ENCODE measurements at regions not wholly inside any gene's neighbourhood (a gene's known extent, or its start where the extent isn't known, plus 50 kb on each side); places are given as distances from the start of the nearest gene placed in this dataset.

- FAIRE-seq: no peak
- no peak for DNase-seq (ENCODE audit: low spot score)
Measured at GRCh38 chr2:100627330-100628300, 64.8 kb downstream of the PDCL3 start.

- DNase-seq (ENCODE audit: low spot score): no peak
- no peak for FAIRE-seq
Measured at GRCh38 chr2:100628506-100628905, 65.7 kb downstream of the PDCL3 start.

DNA sequence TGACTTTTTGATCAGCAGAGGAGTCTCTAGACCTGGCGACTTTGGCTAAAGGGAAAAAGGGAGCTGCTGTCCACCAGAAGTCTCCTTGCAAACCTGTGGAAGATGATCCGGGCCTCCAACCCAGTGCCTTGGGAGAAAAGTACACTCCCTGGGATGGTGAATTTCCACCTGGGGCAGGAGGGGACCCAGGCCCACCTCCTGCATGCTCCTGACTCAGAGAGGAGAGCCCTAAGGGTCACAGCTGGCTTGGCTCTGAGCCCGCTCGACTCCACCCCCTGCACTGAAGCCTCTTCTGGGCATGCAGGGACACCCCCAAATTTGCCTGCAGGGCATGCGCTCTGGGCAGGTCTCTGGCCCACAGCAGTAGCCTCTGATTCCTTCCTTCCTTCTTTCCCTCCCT lies 66.5 kb downstream of the PDCL3 start:
- DNase-seq (ENCODE audit: low spot score) (no peak), FAIRE-seq (no peak)

- FAIRE-seq: no peak
- DNase-seq (ENCODE audit: low spot score): no peak
Measured at GRCh38 chr2:100630473-100630977, 67.7 kb downstream of the PDCL3 start.

- FAIRE-seq: no peak
- no peak for DNase-seq (ENCODE audit: low spot score)
Measured at GRCh38 chr2:100632037-100632436, 69.2 kb downstream of the PDCL3 start.

DNA sequence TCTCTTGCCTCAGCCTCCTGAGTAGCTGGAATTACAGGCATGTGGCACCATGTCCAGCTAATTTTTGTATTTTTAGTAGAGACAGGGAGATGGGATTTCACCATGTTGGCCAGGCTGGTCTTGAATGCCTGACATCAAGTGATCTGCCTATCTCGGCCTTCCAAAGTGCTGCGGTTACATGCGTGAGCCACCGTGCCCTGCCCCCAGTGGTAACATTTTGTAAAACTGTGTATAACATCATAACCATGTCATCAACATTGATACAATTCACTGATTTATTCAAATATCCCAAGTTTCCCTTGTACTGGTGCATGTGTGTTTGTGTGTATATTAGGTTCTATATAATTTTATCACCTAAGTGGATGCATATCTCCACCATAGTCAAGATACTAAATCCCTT lies 70.0 kb downstream of the PDCL3 start:
- FAIRE-seq (no peak), DNase-seq (ENCODE audit: low spot score) (no peak)

GRCh38 chr2:100639588-100640390 lies 77.0 kb downstream of the PDCL3 start:
- DNase-seq (ENCODE audit: low spot score) (no peak), FAIRE-seq (no peak)

GRCh38 chr2:100640431-100641124 lies 77.8 kb downstream of the PDCL3 start:
- DNase-seq (ENCODE audit: low spot score) (no peak), FAIRE-seq (no peak)

- DNase-seq (ENCODE audit: low spot score) (no peak), FAIRE-seq (no peak)
Measured at GRCh38 chr2:100641125-100641435, 78.3 kb downstream of the PDCL3 start.

- no peak for DNase-seq (ENCODE audit: low spot score)
- no peak for FAIRE-seq
Measured at GRCh38 chr2:100642425-100642824, 79.6 kb downstream of the PDCL3 start.

- no peak for FAIRE-seq
- DNase-seq (ENCODE audit: low spot score): no peak
Measured at GRCh38 chr2:100643467-100643866, 80.7 kb downstream of the PDCL3 start.

DNA sequence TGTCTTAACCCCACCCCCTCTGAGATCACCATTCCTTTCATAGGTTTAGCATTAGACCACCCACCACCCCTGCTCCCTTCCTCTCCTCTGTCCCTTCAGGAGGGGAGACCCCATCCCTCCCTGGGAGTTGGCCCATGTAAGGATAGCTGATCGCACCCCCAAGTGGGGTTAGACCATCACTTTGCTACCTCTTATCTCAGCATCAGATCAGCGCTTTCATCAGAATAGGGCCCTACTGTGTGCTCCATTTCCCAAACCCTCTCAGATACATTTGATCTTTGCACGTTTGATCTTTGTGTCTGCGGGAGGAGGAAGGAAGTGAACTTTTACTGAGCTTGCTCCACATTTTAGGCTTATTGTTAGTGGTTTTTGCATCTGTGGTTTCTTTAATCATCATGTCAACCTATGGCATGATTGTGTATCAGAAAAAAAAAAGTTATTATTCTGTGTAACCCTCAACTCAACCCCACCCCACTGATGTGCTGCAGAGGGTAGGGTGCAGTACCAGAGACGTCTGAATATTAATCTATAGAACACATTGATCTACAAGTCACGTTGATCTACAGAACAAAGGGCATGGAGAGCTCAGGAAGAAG lies 81.2 kb downstream of the PDCL3 start:
- FAIRE-seq: no peak
- DNase-seq (ENCODE audit: low spot score): no peak

- no peak for DNase-seq (ENCODE audit: low spot score)
- FAIRE-seq: no peak
Measured at GRCh38 chr2:100645695-100646429, 83.1 kb downstream of the PDCL3 start.

GRCh38 chr2:100647709-100648108 lies 84.9 kb downstream of the PDCL3 start:
- no peak for DNase-seq (ENCODE audit: low spot score)
- FAIRE-seq: no peak

DNA sequence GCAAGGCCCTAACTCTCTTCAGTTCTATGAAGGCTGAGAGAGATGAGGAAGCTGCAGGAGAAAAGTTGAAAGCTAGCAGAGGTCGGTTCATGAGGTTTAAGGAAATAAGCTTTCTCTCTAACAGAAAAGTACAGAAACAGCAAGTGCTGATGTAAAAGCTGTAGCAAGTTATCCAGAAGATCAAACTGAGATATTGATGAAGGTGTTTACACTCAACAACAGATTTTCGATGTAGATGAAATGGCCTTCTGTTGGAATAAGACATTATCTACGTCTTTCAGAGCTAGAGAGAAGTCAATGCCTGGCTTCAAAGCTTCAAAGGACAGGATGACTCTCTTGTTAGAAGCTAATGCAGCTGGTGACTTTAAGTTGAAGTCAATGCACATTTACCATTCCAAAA lies 87.4 kb downstream of the PDCL3 start:
- FAIRE-seq (no peak), DNase-seq (ENCODE audit: low spot score) (no peak)

DNA sequence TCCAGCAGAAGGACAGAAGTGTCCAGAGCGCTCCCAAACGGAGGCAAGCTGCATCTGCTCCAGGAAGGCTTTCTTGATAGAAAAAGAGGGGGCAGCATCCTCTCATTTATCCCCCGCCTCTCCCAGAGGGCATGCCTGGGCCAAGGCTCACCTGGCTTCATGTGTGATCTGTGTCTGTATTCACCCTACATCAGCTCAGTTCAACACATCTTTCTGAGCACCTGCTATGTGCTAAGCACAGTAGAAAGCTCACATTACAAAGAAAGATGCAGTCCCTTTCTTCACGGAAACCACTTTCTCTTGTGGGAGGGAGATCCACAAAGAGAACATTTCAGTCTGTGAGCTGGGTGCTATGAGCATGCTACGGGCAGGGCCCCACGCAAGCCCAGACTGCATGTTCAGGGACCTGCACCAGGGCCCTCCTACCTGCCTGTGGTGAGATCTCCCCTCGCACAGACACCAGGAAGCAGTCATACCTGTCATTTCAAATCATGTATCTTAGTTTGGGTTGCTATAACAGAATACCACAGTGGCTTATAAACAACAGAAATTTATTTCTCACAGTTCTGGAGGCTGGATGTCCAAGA lies 90.7 kb downstream of the PDCL3 start:
- DNase-seq (ENCODE audit: low spot score): no peak
- no peak for FAIRE-seq

- DNase-seq (ENCODE audit: low spot score) (no peak), FAIRE-seq (no peak)
Measured at GRCh38 chr2:100654611-100655010, 91.8 kb downstream of the PDCL3 start.

GRCh38 chr2:100655446-100655845 lies 92.7 kb downstream of the PDCL3 start:
- FAIRE-seq (no peak), DNase-seq (ENCODE audit: low spot score) (no peak)

DNA sequence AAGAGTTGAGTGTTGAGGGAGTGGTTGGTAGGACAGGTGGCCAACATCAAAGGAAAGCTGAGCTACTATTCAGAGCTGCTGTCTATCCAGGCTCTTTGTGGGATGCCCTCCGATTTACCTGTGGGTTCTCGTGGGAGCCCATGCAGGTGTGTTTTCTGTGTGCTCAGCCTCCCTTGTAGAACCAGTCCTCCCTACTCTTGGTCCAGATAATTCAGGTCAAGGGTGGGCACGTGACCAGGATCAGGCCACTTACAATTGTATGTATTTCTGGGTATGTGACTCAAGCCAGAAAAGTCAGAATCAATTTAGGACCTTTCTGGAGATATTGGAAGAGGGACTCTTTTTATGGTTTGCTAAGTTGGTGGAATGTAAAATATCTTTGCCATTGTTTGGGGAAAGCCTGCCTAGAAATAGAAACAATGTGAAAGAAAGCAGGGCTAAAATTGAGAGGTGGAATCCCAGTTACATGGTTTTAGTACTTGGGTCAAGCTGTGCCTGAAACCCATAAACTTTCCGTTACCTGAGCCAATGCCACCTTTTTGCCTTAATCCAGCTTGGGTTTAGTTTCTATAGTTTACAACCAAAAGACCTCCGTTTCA lies 93.2 kb downstream of the PDCL3 start:
- no peak for FAIRE-seq
- no peak for DNase-seq (ENCODE audit: low spot score)

DNA sequence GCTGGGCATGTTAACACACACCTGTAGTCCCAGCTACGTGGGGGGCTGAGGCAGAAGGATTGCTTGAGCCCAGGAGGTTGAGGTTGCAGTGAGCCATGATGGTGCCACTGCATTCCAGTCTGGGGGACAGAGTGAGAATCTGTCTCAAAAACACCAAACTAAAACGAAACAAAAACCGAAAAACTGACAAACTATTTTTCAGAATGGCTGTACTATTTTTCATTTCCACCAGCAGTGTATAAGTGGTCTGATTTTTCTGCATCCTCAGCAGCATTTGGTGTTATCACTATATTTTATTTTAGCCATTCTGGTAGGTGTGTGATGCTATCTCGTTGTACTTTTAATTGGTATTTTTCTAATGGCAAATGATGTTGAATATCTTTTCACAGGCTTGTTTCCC lies 95.2 kb downstream of the PDCL3 start:
- DNase-seq (ENCODE audit: low spot score) (no peak), FAIRE-seq (no peak)
